ENCODE measurements at regions not wholly inside any gene's neighbourhood (a gene's known extent, or its start where the extent isn't known, plus 50 kb on each side); places are given as distances from the start of the nearest gene placed in this dataset.

GRCh38 chr18:2197946-2198345 is 373.4 kb downstream of the METTL4 start:
- TF ChIP-seq SUZ12 (IDR thresholded peaks at IDR 0.05) (no peak), FOXK2 (IDR thresholded peaks at IDR 0.05) (no peak), ARNT (IDR thresholded peaks at IDR 0.05) (no peak), FOXM1 (IDR thresholded peaks at IDR 0.05; ENCODE audit: borderline replicate concordance) (no peak), SP1 (IDR thresholded peaks at IDR 0.05) (no peak), FOXA1 (IDR thresholded peaks at IDR 0.05) (no peak), ZNF384 (IDR thresholded peaks at IDR 0.05) (no peak), LEF1 (IDR thresholded peaks at IDR 0.05; ENCODE audit: borderline replicate concordance) (no peak)

All from HEK293T (cell line).